KOPT-K1 (cell line): ENCODE measurements at regions not wholly inside any gene's neighbourhood (a gene's known extent, or its start where the extent isn't known, plus 50 kb on each side); places are given as distances from the start of the nearest gene placed in this dataset.

Experiments used
- H3K27ac ChIP-seq: fragments of 200-600 bp; sonication (generic); 2 replicates; pipeline ENCODE4 v1.5.1; 2016; ENCODE audit warnings: antibody characterized with exemption, mild to moderate bottlenecking, low read depth, low read length; ENCODE audit not compliant: poor library complexity, severe bottlenecking
- H3K36me3 ChIP-seq: fragments of 200-600 bp; sonication (generic); 2 replicates; pipeline ENCODE4 v1.5.1; 2017; ENCODE audit warnings: antibody characterized with exemption, mild to moderate bottlenecking, low read length, moderate library complexity; ENCODE audit not compliant: insufficient read depth
- H3K9me3 ChIP-seq: fragments of 200-600 bp; sonication (generic); 2 replicates; pipeline ENCODE4 v1.5.1; 2017; ENCODE audit warnings: antibody characterized with exemption, low read length, mild to moderate bottlenecking; ENCODE audit not compliant: insufficient read depth, poor library complexity, severe bottlenecking

DNA sequence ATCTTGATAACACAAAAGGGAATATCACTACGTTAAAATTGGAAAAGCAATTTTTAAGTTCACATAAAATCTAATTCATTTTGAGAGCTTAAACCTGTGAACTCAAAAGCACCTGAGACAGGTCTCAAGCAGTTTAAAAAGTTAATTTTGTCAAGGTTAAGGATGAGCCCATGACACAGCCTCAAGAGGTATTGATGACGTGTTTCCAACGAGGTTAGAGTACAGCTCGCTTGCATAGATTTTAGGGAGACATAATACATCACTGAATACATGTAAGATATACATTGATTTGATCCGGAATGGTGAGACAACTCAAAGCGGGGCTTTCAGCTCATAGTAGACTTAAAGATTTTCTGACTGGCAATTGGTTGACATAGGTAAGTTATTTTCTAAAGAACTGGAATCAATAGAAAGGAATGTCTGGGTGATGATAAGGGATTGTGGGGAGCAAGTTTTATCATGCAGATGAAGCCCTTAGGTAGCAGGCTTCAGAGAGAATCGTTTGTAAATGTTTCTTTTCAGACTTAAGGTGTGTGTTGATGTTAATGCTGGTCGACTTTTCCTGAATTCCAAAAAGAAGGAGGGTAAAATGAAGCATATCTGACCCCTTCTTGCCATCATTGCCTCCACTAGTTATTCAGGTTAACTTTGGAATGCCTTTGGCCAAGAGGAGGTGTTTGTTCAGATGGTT lies 2890.6 kb downstream of the PCDH9 start:
- Histone ChIP-seq H3K27ac (no peak overlapping the region), H3K36me3 (no peaks in the 10 kb centered on the region), H3K9me3 (no peaks in the 10 kb centered on the region)

- H3K9me3 ChIP-seq = peaks cover 3% of the 10 kb centered on the region
- H3K27ac ChIP-seq = no peak overlapping the region
Measured at GRCh38 chr13:64338671-64339070, 2891.5 kb downstream of the PCDH9 start.

DNA sequence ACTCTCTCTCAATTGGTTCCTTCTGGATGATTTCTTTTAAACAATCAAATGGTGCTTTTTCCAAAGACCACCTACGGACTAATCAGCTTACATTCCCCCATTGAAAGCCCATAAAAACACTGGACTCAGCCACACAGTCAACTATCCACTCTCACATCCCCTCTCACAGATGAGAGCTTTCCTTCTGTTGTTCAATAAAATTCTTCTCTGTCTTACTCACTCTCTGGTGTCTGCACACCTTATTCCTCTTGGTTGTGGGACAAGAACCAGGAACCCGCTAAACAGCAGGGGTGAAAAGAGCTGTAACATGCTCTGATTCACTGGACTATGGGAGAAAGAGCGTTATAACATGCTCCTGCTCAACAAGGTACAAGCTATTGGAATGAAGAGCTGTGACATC lies 2896.2 kb downstream of the PCDH9 start:
- no peak overlapping the region for H3K27ac ChIP-seq

More at GRCh38 chr13:64338671-64339070, 2891.5 kb downstream of the PCDH9 start:
- H3K36me3 ChIP-seq = no peaks in the 10 kb centered on the region

DNA sequence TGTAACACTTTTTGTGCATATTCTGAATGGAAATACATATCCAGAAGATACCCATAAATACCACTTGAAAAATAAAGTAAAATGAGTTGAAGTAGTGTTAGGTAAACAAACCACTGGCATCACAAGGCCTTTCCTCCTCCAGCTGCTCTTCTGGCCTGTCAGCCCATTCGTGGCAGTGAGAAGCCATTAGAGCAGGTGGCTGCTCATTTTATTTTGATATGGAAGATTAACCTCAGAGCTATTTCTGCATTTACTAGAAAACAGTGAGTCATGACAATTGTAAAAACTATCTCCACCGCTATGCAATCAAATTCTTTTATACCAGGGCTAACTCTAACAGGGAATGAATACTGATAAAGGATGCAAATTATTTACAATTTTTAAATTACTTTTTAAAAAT lies 2898.1 kb downstream of the PCDH9 start:
- Histone ChIP-seq H3K36me3 (no peaks in the 10 kb centered on the region), H3K27ac (no peak overlapping the region), H3K9me3 (peaks cover 5% of the 10 kb centered on the region)

More for the DNA sequence above, 2896.2 kb downstream of the PCDH9 start:
- Histone ChIP-seq H3K9me3 (peaks cover 5% of the 10 kb centered on the region), H3K36me3 (no peaks in the 10 kb centered on the region)

DNA sequence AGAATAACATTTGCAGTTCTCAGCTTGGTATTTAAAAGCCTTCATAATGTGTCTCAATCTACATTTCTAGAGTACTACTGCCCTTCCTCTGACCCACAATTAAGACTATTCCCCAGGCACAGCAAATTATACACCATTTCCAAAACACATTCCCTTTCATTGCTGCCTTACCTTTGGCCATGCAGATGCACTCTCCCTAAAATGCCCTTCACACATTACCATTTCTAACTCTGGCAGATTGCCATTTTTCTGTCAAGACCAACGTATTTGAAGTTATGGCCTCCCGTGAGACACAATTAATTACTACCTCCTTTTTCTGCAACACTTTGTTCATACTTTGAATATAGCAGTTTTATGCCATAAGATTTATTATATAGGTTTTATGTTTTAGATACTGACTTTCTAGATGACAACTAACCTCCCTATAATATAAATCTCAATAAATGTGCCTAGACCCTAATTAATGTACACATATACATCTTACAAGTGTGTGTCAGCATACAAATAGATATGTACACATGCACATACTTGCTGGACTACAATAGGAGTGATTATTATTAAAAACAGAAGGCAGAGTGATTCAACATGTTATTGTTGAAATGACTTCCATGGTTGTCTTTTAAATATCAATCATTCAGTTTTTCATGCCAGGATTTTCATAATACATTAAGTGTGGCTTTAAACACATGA lies 2902.5 kb downstream of the PCDH9 start:
- Histone ChIP-seq H3K9me3 (no peaks in the 10 kb centered on the region), H3K27ac (no peak overlapping the region), H3K36me3 (no peaks in the 10 kb centered on the region)

- Histone ChIP-seq H3K36me3 (no peaks in the 10 kb centered on the region), H3K27ac (no peak overlapping the region), H3K9me3 (no peaks in the 10 kb centered on the region)
Measured at GRCh38 chr13:64314331-64314730, 2898.7 kb upstream of the PCDH20 start.

DNA sequence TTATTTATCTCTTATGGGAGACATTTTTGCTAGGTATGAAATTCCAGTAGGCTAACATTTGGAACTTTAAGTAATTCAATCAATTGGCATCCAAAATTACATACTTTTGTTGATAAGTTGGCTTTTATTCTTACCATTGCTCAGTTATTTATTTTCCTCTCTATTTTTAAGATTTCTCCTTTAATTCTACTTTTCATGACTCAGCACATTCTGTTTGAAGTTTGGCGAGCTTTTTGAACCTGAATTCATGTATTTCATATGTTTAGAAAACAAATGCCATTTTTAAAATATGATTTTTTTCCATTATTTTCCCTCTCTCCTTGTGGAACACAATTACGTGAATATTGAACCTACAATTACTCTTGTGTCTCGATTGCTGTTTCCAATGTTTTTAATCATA lies 2896.3 kb upstream of the PCDH20 start:
- H3K27ac ChIP-seq = no peak overlapping the region

GRCh38 chr13:64311112-64311511 lies 2895.5 kb upstream of the PCDH20 start:
- Histone ChIP-seq H3K36me3 (no peaks in the 10 kb centered on the region), H3K9me3 (no peaks in the 10 kb centered on the region), H3K27ac (no peak overlapping the region)

More for the DNA sequence above, 2896.3 kb upstream of the PCDH20 start:
- Histone ChIP-seq H3K36me3 (no peaks in the 10 kb centered on the region), H3K9me3 (no peaks in the 10 kb centered on the region)

DNA sequence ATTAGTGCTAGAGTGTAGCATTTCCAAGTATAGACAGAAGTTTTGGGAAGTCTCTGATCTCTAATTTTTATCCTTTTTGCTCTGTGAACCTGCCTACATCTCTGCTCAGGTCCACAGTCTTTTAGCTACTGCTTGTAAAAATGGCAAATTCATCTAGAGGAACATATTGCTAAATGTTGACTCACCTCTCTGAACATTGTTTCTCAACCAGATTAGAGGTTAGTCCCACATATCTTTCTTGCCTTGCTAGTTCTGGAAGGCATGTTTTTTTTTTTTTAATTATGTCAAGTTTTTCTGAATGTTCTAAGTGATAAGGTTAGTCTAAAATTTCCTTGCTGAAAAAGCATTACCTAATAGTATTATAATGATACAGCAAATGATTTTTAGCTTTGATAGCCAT lies 2889.6 kb upstream of the PCDH20 start:
- H3K27ac ChIP-seq = no peak overlapping the region
- no peaks in the 10 kb centered on the region for H3K9me3 ChIP-seq
- no peaks in the 10 kb centered on the region for H3K36me3 ChIP-seq

DNA sequence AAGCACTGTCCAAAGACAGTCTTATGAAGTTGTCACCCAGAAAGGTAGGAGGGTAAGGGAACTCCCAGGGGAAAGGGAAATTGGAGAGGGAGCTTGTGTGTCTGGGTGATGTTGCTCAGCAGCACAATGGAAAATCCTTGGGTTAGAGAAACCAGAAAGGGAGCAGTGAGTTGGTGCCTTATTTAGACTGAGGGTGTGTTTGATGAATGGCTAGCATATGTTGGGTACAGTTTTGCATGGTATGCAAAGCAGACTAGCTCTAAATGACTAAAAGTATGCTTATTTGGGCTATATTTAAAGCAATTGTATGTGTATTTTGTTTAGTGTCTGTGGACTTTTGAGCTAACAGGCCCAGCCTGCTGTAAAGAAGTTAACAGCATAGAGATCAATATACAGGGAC lies 2884.6 kb upstream of the PCDH20 start:
- Histone ChIP-seq H3K9me3 (no peaks in the 10 kb centered on the region), H3K27ac (no peak overlapping the region), H3K36me3 (no peaks in the 10 kb centered on the region)

- Histone ChIP-seq H3K9me3 (no peaks in the 10 kb centered on the region), H3K27ac (no peak overlapping the region), H3K36me3 (no peaks in the 10 kb centered on the region)
Measured at GRCh38 chr13:64293923-64294322, 2878.3 kb upstream of the PCDH20 start.

- no peaks in the 10 kb centered on the region for H3K9me3 ChIP-seq
- no peak overlapping the region for H3K27ac ChIP-seq
- no peaks in the 10 kb centered on the region for H3K36me3 ChIP-seq
Measured at GRCh38 chr13:64289702-64290101, 2874.1 kb upstream of the PCDH20 start.

DNA sequence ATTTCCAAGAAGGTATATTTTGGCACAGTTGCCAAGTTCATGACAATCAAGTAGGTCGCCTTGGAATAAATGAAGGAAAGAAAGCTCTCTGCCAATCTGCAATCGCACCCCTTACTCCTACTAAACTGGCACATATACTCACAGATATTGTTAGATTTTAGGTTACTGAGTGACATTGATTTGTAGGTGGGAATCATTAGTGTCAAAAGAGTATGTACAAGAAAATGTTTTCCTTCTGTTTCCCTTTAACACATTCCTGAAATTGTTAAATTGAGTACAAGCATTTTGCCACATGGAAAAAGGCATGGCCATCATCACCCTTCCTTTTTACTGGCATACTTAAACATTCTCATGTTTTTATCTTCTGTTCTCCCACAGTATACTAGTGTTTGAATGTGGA lies 2868.3 kb upstream of the PCDH20 start:
- Histone ChIP-seq H3K27ac (no peak overlapping the region), H3K36me3 (no peaks in the 10 kb centered on the region), H3K9me3 (no peaks in the 10 kb centered on the region)

DNA sequence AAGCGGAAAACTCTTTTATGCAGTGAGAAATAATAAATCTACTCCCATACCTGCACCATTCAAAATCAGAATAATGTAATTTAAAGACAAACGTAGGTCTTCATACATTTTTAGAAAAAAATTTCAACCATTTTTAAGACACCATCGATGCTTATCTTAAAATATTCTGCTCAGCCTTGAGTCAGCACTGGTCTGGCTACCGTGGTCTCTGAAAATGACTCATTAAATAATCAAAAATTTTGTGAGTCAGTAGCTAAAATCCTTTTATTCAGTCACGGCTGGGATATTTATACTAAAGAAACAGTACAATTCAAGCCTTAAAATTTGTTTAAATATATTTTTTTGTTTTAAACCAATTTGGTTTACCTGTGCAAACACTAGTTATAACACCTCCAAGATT lies 2862.8 kb upstream of the PCDH20 start:
- Histone ChIP-seq H3K9me3 (no peaks in the 10 kb centered on the region), H3K27ac (no peak overlapping the region), H3K36me3 (no peaks in the 10 kb centered on the region)

- Histone ChIP-seq H3K9me3 (no peaks in the 10 kb centered on the region), H3K27ac (no peak overlapping the region), H3K36me3 (no peaks in the 10 kb centered on the region)
Measured at GRCh38 chr13:64277097-64277496, 2861.4 kb upstream of the PCDH20 start.

DNA sequence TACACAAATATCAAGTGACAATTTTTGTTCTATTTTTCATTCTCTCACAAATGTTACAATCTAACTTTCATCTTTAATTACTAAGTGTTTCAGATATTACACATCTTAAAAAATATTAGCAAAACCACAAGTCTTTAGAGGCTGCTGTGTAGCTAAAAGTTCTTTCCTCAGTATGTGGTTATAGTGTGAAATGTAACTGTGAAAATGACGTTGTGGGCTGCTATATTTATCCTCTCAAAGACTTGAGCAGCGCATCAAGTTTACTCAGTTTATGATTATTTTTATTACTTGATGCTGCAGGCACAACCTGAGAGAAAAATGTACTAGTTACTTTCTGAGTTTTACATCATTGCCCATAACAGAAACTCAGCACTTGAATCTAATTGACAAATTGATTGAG lies 2860.6 kb upstream of the PCDH20 start:
- Histone ChIP-seq H3K9me3 (no peaks in the 10 kb centered on the region), H3K36me3 (no peaks in the 10 kb centered on the region), H3K27ac (no peak overlapping the region)
